Retinal pigment epithelial cell (primary cell): ENCODE measurements at regions not wholly inside any gene's neighbourhood (a gene's known extent, or its start where the extent isn't known, plus 50 kb on each side); places are given as distances from the start of the nearest gene placed in this dataset.

ENCODE experiments used
- DNase-seq: peaks from one replicate; pipeline ENCODE4 v3.0.0-alpha.2; 2010; ENCODE audit warnings: low read depth
- H3K4me3 ChIP-seq: 2 replicates; pipeline ENCODE4 v1.5.1; 2011; ENCODE audit warnings: mild to moderate bottlenecking, low read length, control low read depth, moderate library complexity
- CTCF ChIP-seq: conservative IDR thresholded peaks from 2 replicates; pipeline ENCODE4 v1.5.1; 2011; ENCODE audit warnings: low read depth, low read length, control low read depth, inconsistent platforms

- no peak for TF ChIP-seq CTCF
- DNase-seq, result no peak
- H3K4me3 ChIP-seq, result no peak overlapping the region
Measured at GRCh38 chr16:72532906-72533410, 361.0 kb upstream of the PMFBP1 start.

GRCh38 chr16:72530434-72530833 lies 358.5 kb upstream of the PMFBP1 start:
- no peak for DNase-seq
- no peak for TF ChIP-seq CTCF
- no peak overlapping the region for H3K4me3 ChIP-seq

DNA sequence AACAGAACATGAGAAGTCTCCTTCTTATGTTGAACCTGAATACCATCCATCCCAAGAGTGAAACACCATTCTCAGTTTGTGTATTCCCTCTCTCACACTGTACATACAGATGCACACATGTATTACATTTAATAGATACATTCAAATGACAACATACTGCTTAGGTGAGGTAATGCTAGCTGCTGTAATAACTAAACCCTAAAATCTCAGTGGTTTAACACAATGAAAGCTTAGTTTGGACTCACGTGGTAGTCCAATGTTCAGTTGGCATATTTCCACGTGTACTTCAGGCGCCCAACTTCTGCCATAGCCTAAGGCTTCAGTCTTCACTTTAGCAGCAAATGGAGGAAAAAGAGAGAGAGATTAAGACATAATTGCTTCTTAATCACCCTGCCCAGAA lies 351.1 kb upstream of the PMFBP1 start:
- H3K4me3 ChIP-seq, result no peak overlapping the region
- TF ChIP-seq CTCF, result no peak
- no peak for DNase-seq

DNA sequence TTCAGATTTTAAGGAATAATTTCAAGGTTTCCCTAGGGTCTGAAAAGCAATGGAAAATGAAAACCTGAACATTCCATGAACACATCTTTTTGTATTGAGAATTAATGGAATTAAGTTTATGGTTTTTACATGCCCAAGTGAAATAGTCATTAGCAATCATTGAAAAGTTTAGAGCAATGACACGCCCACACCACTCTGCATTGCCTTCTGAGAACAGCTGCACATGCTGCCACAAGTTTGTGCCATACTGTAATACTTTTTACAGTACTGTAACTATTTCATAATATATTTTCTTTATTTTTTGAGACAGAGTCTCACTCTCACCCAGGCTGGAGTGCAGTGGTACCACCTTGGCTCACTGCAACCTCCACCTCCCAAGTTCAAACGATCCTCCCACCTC lies 345.2 kb upstream of the PMFBP1 start:
- DNase-seq, result no peak
- no peak for TF ChIP-seq CTCF
- H3K4me3 ChIP-seq, result no peak overlapping the region

- no peak for DNase-seq
- no peak overlapping the region for H3K4me3 ChIP-seq
Measured at GRCh38 chr16:72511171-72511570, 339.2 kb upstream of the PMFBP1 start.

DNA sequence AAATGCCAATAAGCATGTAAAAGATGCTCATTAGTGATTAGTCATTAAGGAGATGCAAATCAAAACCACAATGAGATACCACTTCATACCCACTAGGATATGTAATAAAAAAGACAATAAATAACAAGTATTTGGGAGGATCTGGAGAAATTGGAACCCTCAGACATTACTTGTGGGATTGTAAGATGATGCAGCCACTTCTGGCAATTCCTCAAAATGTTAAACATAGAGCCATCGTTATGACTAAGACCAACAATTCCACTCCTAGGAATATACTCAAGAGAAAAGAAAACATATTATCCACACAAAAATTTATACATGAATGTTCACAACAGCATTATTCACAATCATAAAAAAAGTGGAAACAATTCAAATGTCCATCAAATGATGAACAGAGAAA lies 336.2 kb upstream of the PMFBP1 start:
- no peak for TF ChIP-seq CTCF
- DNase-seq, result no peak
- no peak overlapping the region for H3K4me3 ChIP-seq

More at GRCh38 chr16:72511171-72511570, 339.2 kb upstream of the PMFBP1 start:
- TF ChIP-seq CTCF, result no peak

DNA sequence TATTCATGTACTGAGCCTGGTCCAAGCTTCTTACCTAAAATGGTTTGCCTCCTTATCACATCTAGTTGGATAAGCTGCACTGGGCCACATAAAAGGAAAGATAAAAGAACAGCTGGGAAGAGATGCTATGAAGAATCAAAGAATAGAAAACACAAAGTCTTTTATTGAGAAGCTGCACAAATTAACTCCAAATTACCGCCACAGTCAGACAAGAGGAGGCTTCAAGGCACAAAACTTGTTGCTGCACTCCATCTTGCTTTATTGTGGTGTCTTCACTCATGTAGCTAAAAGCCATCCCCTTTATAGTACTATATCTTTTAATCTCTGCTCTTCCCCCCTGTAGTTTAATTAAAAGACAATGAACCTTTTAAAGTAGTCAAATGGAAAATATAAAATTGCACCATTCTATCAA lies 330.6 kb upstream of the PMFBP1 start:
- TF ChIP-seq CTCF, result no peak
- no peak overlapping the region for H3K4me3 ChIP-seq
- no peak for DNase-seq
